ENCODE measurements at regions not wholly inside any gene's neighbourhood (a gene's known extent, or its start where the extent isn't known, plus 50 kb on each side); places are given as distances from the start of the nearest gene placed in this dataset.

- TF ChIP-seq POLR2AphosphoS5 (IDR thresholded peaks at IDR 0.05; ENCODE audit: low read depth, low read length): no peak
- TF ChIP-seq POLR2A (IDR thresholded peaks at IDR 0.05; ENCODE audit: low read depth, low read length): no peak
- TF ChIP-seq TAF1 (IDR thresholded peaks at IDR 0.05; ENCODE audit: low read depth, low read length): no peak
- TF ChIP-seq SPI1 (IDR thresholded peaks at IDR 0.05; ENCODE audit: low read depth, low read length): no peak
These were observed 61.4 kb downstream of the TMEM100 start for GRCh38 chr17:55661256-55661758.

Measured in GM12891 (cell line).